BLaER1 treated with 17β-estradiol and CSF1 and Interleukin-3, amounts not matched to agents 10 nM and 100 nM (cell line): ENCODE measurements at regions not wholly inside any gene's neighbourhood (a gene's known extent, or its start where the extent isn't known, plus 50 kb on each side); places are given as distances from the start of the nearest gene placed in this dataset.
"Not testable (repeated sequence)": the region's sequence is repeated elsewhere in the genome, so short reads cannot be mapped to it uniquely, and the experiment has no call there.

Source experiments
- H3K27ac ChIP-seq, 11 experiments: shearing (Covaris generic); formaldehyde crosslinking; 2 replicates each; pipeline ENCODE4 v1.8.1; 2022
- H3K27me3 ChIP-seq, 11 experiments: shearing (Covaris generic); formaldehyde crosslinking; 2 replicates each; pipeline ENCODE4 v1.8.1; 2022
- H3K36me3 ChIP-seq, 11 experiments: shearing (Covaris generic); formaldehyde crosslinking; 2 replicates each; pipeline ENCODE4 v1.8.1; 2022
- H3K4me1 ChIP-seq, 10 experiments: shearing (Covaris generic); formaldehyde crosslinking; 2 replicates each; pipeline ENCODE4 v1.8.1; 2022
- H3K4me2 ChIP-seq, 11 experiments: shearing (Covaris generic); formaldehyde crosslinking; 2 replicates each; pipeline ENCODE4 v1.8.1; 2022
- H3K4me3 ChIP-seq, 10 experiments: shearing (Covaris generic); formaldehyde crosslinking; 2 replicates each; pipeline ENCODE4 v1.8.1; 2022
- H3K9ac ChIP-seq, 11 experiments: shearing (Covaris generic); formaldehyde crosslinking; 2 replicates each; pipeline ENCODE4 v1.8.1; 2022
- H3K9me3 ChIP-seq, 11 experiments: shearing (Covaris generic); formaldehyde crosslinking; replicated peaks in 1 of 11; 2 replicates each; pipeline ENCODE4 v1.8.1; 2022
- H4K20me1 ChIP-seq, 11 experiments: shearing (Covaris generic); formaldehyde crosslinking; 2 replicates each; pipeline ENCODE4 v1.8.1; 2022
- Cebpa-rat ChIP-seq, 11 experiments: shearing (Covaris generic); IDR thresholded peaks; 2 replicates each; pipeline ENCODE4 v1.8.1; 2022

- not testable (repeated sequence) for H4K20me1 ChIP-seq, H3K27ac ChIP-seq, H3K9ac ChIP-seq, H3K4me1 ChIP-seq, H3K4me3 ChIP-seq, H3K4me2 ChIP-seq, H3K36me3 ChIP-seq, H3K27me3 ChIP-seq, H3K9me3 ChIP-seq
Measured at GRCh38 chr9:63450836-63451235, 1834.2 kb downstream of the FOXD4L5 start.

DNA sequence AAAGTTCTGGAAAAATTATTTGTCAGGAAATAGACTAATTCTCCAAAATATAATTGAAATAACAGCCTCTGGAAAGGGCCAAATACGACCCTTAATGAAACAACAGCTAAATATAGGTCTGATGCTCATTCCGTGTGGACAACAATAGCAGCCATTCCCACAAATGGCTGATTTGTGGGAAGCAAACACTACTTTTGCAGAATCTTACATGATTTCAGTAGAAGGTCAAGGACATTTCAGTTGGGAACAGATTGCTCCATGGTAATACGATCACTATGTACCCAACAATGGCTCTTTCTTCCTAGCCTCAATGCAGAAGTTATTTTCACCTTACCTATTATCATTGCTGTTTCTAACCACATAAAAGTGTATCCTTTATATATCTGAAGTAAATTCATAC, 1859.9 kb downstream of the FOXD4L5 start:
- not testable (repeated sequence) for H3K4me3 ChIP-seq, H4K20me1 ChIP-seq, H3K9ac ChIP-seq, H3K27ac ChIP-seq, H3K9me3 ChIP-seq, H3K36me3 ChIP-seq, H3K27me3 ChIP-seq, H3K4me2 ChIP-seq, H3K4me1 ChIP-seq

DNA sequence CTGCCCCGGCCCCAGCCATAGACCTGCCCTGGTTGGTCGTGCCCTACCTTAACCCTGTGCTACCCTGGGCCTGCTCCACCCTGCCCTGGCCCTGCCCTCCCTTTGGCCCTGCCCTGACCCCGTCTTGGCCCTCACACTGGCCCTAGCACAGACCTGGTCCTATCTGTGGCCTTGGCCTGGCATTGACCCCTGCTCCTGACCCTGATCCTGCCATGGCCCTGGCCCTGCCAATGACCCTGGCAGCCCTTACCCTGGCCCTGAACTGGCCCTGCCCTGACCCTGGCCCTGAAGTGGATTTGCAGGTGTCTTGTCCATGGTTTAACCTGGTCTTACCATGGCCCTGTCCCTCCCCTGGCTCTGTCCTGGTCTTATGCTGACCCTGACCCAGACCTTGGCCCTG, 1894.1 kb downstream of the FOXD4L5 start:
- not testable (repeated sequence) for H3K4me3 ChIP-seq, H3K27ac ChIP-seq, H3K9me3 ChIP-seq, H4K20me1 ChIP-seq, H3K4me2 ChIP-seq, H3K9ac ChIP-seq, H3K27me3 ChIP-seq, H3K36me3 ChIP-seq, H3K4me1 ChIP-seq

DNA sequence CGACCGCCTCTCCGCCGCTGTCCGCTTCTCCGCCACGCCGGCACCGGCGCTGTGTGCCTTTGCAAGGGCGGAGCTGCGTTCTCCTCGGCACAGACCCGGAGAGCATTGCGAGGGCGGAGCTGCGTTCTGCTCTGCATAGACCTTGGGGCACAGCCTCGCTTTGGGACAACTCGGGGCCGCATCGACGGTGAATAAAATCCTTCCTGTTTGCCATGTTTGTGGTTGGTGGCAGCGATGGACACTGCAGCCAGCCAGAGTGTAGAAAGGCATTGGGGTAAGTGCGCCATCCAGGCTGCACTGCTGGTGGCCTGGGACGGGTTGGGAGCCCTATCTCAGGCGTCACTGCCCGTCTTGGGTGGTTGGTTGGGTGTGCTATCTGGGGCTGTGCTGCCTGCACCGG, 1899.5 kb downstream of the FOXD4L5 start:
- H3K4me1 ChIP-seq, H3K27me3 ChIP-seq, H4K20me1 ChIP-seq, H3K36me3 ChIP-seq, H3K9me3 ChIP-seq, H3K4me2 ChIP-seq, H3K4me3 ChIP-seq, H3K27ac ChIP-seq, H3K9ac ChIP-seq: not testable (repeated sequence)

DNA sequence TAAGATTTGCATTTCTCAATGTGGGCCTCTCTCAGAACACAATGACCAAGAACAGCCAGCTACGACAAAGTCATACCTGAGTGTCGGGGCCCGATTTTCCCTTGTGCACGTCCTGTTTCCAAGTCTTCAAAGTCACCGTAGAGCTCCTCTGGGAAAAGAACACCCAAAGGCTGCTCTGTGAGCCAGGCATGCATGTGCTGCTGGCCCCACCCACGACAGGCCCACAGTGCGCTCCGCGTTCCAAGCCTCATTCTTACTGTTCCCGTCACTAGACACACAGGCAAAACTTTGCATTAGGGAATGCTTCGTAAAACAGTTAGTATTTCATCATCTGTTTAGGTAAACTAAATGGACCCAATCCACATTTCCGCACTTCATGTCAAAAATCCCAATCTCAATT, 1905.1 kb downstream of the FOXD4L5 start:
- H4K20me1 ChIP-seq, H3K36me3 ChIP-seq, H3K4me1 ChIP-seq, H3K9me3 ChIP-seq, H3K9ac ChIP-seq, H3K27me3 ChIP-seq, H3K27ac ChIP-seq, H3K4me2 ChIP-seq, H3K4me3 ChIP-seq: not testable (repeated sequence)

DNA sequence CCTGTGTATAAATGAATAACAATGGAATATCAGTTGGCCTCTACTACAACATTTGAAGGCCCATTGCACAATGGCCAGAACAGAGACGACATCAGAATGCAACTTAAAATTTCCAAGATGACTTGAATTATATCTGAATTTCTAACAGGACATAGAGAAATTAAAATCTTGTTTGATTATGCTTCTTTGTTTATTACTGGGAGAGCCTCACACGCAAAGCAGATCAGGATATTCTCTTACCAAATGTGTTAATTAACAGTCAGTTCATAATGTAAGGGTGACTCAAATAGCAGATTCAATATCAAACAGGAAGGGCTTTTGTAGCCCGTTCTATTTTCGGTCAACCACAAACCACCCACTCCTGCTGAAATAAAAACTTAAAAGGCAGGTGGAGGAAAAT, 1930.8 kb downstream of the FOXD4L5 start:
- not testable (repeated sequence) for H3K9ac ChIP-seq, H3K9me3 ChIP-seq, H4K20me1 ChIP-seq, H3K4me3 ChIP-seq, H3K27me3 ChIP-seq, H3K36me3 ChIP-seq, H3K4me1 ChIP-seq
- Histone ChIP-seq H3K4me2 (peak overlapping the region in 9 of 11 experiments; percentile 35 to 62 (median 47); a peak in 10 of 22 replicates), H3K27ac (peak overlapping the region in 4 of 11 experiments; percentile 40 to 65 (median 52); a peak in 4 of 22 replicates)

GRCh38 chr9:63347347-63347746, 1937.7 kb downstream of the FOXD4L5 start:
- Histone ChIP-seq H3K27ac (peak overlapping the region in 2 of 11 experiments; percentile 42 to 75; a peak in 3 of 22 replicates), H3K4me2 (peak overlapping the region in 5 of 11 experiments; percentile 30 to 76 (median 41); a peak in 6 of 22 replicates), H3K4me1 (peaks cover 10 to 26% (median 22%) of the 10 kb centered on the region in 10 experiments)
- not testable (repeated sequence) for H3K9me3 ChIP-seq, H3K9ac ChIP-seq, H3K4me3 ChIP-seq, H3K27me3 ChIP-seq, H3K36me3 ChIP-seq, H4K20me1 ChIP-seq

DNA sequence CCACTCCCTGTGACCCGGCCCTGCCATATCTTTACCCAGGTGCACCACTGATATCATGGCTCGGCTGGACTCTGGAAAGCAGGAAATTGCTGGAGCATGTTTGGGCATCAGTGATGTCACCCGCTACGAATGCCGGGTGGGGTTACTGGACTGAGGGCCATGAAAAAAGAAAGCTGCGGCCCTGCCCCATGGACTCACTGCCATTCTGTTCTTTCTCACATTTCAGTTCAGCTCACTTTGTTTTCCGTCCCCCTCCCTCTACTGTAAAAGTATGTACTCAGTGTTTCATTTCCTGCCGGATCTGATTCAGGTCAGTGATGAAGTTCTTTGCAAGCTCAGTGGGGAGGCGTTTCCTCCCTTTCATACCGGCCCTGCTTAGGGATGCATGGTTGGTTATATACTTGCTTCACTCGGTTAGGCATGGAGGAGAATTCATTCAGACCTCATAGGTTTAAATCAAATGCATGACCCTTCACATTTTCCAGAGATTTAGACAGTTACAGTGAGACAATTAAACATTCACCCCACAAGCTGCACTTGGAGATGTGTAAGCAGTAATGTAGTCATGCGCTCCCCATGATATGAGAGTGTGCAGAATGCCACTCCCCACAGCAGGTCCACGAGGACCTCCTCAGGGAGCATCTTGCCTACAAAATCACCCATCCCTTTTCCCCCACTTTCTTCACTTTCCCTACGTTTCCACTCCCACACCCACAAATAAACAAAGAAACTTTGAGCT, 1938.5 kb downstream of the FOXD4L5 start:
- peak in 1 of 11 experiments; percentile 19; a peak in 1 of 22 replicates for TF ChIP-seq Cebpa-rat (IDR thresholded peaks at IDR 0.05)
- H3K4me2 ChIP-seq: peak overlapping the region; percentile 50 to 82 (median 74)
- not testable (repeated sequence) for H3K27me3 ChIP-seq, H3K9me3 ChIP-seq, H4K20me1 ChIP-seq, H3K36me3 ChIP-seq
- H3K4me3 ChIP-seq: peak overlapping the region in 2 of 10 experiments; percentile 28 to 35; a peak in 1 of 20 replicates
- H3K4me1 ChIP-seq: peaks cover 10 to 26% (median 22%) of the 10 kb centered on the region in 10 experiments
- peak overlapping the region in 9 of 11 experiments; percentile 30 to 75 (median 61); a peak in 15 of 22 replicates for H3K27ac ChIP-seq
- H3K9ac ChIP-seq: peak overlapping the region in 6 of 11 experiments; percentile 3 to 66 (median 48); a peak in 6 of 22 replicates

GRCh38 chr9:63344408-63344807, 1940.6 kb downstream of the FOXD4L5 start:
- H4K20me1 ChIP-seq, H3K27me3 ChIP-seq, H3K9ac ChIP-seq, H3K9me3 ChIP-seq, H3K36me3 ChIP-seq, H3K27ac ChIP-seq, H3K4me2 ChIP-seq, H3K4me3 ChIP-seq: not testable (repeated sequence)
- H3K4me1 ChIP-seq: peaks cover 10 to 26% (median 22%) of the 10 kb centered on the region in 10 experiments

DNA sequence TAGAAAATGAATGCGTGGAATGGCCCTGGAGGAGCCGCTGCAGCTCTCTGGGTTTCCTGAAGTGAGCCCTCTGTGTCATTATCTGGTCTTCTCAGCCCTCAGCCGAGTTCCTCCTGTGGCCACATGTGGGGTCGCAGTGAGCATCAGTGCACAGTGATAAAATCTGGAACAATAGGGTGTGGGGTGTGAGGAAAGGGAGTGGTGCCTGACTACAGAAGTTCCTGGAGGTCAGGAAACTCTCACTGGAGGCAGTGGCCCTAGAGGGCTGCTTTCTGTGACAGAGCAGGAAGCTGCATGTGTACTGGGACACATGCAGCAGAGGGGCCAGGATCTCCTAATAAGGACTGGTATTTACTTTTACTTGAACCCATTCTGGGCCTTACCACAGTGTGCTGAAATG, 1942.5 kb downstream of the FOXD4L5 start:
- H3K9me3 ChIP-seq, H3K36me3 ChIP-seq, H3K4me3 ChIP-seq, H3K27ac ChIP-seq, H3K27me3 ChIP-seq, H4K20me1 ChIP-seq, H3K9ac ChIP-seq: not testable (repeated sequence)
- Histone ChIP-seq H3K4me2 (peak overlapping the region in 2 of 11 experiments; percentile 18 to 35; a peak in 3 of 22 replicates), H3K4me1 (peaks cover 15 to 30% (median 27%) of the 10 kb centered on the region in 10 experiments)

DNA sequence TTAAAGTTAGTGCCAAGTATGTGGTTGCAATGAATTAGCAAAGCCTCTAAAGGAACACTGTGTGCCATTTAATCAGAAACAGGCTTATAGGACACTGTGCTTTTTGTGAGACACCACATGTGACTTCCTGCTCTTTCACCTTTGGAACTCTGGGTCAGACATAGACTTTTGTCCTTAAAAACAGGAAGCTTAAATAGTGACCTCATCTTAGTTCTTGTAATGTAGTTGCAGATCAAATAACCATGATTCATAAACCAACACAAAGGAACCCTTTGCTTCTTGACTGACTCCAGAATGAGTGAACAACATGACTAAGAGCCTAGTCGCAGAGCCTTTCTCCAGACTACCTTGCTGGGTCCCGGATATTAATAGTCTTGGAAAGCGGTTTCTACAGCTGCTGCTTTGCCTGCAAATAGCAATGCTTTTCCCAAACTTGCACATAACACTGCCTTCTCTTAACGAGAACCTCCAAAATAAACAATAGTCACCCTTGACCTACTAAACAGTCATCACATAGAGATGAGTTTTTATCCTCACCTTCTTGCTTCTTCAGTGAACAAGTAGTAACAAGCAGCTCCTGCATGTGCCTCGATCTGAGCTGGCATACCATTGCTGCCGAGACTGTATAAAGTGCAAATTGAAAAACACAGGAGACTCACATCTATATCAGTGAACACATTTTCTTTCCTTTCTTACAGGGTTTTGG, 1947.0 kb downstream of the FOXD4L5 start:
- not testable (repeated sequence) for H4K20me1 ChIP-seq, H3K27me3 ChIP-seq, H3K9me3 ChIP-seq, H3K36me3 ChIP-seq, H3K9ac ChIP-seq, H3K4me1 ChIP-seq, H3K4me3 ChIP-seq
- H3K27ac ChIP-seq: peak overlapping the region in 3 of 11 experiments; percentile 3 to 10 (median 9); a peak in 3 of 22 replicates
- H3K4me2 ChIP-seq: peak overlapping the region; percentile 18 to 85 (median 33); a peak in 20 of 22 replicates

DNA sequence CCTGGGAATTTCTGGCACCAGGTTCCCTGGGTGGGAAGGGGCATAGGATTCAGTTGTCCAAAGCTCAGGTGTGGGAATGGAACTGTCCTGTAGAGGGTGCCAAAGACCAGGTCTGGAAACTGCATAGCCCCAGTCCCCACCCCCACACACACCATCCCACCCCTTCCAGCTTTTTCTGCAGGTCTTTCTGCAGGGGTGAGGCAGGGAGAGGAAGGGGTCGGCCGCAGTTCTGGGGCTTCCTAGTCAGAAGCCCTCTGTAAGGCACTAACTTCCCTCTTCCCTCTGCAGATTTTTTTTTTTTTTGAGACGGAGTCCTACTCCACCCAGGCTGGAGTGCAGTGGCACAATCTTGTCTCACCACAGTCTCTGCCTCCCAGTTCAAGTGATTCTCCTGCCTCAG, 1949.7 kb downstream of the FOXD4L5 start:
- H3K27ac ChIP-seq, H4K20me1 ChIP-seq, H3K4me3 ChIP-seq, H3K27me3 ChIP-seq, H3K9ac ChIP-seq, H3K4me2 ChIP-seq, H3K9me3 ChIP-seq, H3K36me3 ChIP-seq, H3K4me1 ChIP-seq: not testable (repeated sequence)

DNA sequence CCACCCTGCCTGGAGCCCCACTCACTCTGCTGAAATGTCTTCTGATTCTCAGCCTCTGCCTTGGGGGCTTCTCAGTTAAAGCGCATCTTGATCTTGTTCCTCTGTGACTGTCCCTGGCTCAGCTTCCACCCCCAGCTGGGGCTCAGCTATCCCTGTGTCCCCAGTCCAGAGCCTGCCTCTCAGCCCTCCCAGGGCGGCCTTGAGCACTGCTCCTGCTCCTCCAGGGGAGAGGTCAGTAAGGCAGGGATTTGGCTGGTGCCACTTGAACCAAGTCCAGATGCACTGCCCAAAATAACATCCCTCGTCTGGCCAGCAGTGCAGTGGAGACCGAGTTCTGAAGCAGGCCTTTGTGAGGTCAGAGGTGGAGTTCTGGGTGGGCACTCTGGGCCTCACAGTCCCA, 1950.8 kb downstream of the FOXD4L5 start:
- H3K27ac ChIP-seq, H3K4me3 ChIP-seq, H3K36me3 ChIP-seq, H3K4me1 ChIP-seq, H3K9ac ChIP-seq, H3K9me3 ChIP-seq, H4K20me1 ChIP-seq, H3K27me3 ChIP-seq, H3K4me2 ChIP-seq: not testable (repeated sequence)

DNA sequence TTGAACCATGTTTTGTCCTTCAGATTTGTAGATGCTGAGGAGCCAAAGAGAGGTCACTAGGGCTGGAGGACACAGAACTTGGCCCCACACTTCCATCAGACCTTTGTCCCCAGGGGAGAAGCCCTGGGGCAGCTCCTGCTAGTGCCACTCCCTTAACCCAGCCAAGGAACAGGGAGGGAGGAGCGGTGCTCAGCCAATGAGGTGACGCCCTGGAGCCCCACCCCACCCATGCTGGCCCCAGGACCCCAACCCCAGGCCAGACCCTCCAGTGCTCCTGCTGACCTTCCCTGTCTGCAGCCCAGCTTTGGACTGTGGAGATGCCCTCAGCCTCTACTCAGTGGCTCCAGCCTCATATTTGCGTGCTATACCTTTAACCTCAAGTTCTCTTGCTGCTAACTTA, 1951.9 kb downstream of the FOXD4L5 start:
- H3K9me3 ChIP-seq, H3K9ac ChIP-seq, H3K4me2 ChIP-seq, H3K4me3 ChIP-seq, H3K36me3 ChIP-seq, H3K27me3 ChIP-seq, H4K20me1 ChIP-seq, H3K27ac ChIP-seq, H3K4me1 ChIP-seq: not testable (repeated sequence)
